Glomerular visceral epithelial cell (primary cell): ENCODE measurements at regions not wholly inside any gene's neighbourhood (a gene's known extent, or its start where the extent isn't known, plus 50 kb on each side); places are given as distances from the start of the nearest gene placed in this dataset.

Experiments used
- DNase-seq: peaks from one replicate; pipeline ENCODE4 v3.0.0-alpha.2; 2016; ENCODE audit errors: extremely low spot score

- DNase-seq, result no peak
Observed at GRCh38 chr3:135473449-135473848, 492.1 kb upstream of the PPP2R3A start.

GRCh38 chr3:135487261-135487660, 478.3 kb upstream of the PPP2R3A start:
- no peak for DNase-seq

DNA sequence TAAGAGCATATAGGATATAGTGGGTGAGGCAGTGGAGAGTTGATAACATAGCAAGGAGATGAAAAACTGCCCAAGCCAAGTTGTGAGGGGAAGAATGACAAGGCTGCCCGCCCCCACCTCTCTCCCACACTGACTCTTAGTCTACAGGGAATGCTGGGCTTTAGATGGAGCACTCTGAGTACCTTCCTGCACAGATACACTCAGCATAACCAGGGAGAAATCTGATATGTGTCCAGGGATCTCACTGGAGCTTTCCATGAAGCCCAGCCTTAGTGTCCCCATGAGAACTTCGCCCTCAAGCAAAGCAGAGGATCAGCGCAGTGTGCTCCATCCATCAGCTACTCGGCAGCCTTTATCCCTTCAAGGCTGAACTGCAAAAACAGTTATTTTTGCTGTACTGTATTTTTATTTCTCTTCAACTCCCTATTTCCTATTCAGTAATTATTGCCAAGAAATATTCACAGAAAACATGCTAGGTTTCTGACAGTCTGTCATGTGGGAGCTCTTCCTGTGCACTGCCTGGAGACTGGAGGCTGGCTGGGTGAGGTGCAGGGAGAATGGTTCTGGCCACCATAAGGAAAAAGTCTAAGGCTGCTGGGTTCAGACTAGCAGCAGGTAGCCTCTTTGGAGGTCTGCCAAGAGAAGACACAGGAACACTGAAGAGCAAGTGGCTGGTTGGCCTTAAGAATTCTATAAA, 475.2 kb upstream of the PPP2R3A start:
- no peak for DNase-seq

- DNase-seq, result no peak
Observed at GRCh38 chr3:135491491-135492205, 473.9 kb upstream of the PPP2R3A start.

DNA sequence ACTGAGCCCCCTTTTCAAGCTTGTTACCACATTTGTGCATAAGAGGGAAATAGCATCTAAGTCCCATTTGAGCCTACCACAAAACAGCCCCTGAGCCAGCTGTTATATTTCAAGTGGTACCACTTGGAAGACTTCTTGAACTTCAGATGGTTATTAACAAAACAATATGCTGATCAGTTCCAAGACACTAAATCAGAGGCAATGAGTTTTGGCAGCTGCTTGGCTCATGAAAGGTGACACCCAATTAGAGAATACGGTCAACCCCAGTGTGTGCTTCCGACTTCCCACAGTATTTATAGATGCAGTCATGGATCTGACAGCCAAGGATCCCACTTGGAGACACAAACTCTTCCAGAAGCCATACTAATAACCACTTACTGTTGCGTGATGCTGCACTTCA, 469.6 kb upstream of the PPP2R3A start:
- no peak for DNase-seq

- no peak for DNase-seq
Observed at GRCh38 chr3:135497979-135498378, 467.5 kb upstream of the PPP2R3A start.

DNA sequence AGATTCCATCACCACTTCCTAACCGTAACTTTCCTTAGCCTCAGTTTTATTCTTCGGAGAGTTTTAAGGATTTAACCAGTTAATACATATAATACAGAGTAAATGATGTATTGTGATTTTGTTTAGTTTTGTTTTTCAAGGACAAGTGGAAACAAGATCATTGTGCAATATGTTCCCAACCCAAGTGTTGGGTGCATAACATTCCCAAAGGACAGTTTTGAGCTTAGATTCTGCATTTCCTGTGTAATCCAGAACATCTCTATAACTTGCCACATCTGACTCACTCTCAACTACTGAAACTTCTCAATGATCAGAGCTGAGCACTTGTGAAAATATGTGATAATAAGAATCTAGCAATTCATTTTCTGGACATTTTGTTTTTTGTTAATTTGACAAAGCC, 466.1 kb upstream of the PPP2R3A start:
- DNase-seq, result no peak

GRCh38 chr3:135500034-135500433, 465.5 kb upstream of the PPP2R3A start:
- no peak for DNase-seq

DNA sequence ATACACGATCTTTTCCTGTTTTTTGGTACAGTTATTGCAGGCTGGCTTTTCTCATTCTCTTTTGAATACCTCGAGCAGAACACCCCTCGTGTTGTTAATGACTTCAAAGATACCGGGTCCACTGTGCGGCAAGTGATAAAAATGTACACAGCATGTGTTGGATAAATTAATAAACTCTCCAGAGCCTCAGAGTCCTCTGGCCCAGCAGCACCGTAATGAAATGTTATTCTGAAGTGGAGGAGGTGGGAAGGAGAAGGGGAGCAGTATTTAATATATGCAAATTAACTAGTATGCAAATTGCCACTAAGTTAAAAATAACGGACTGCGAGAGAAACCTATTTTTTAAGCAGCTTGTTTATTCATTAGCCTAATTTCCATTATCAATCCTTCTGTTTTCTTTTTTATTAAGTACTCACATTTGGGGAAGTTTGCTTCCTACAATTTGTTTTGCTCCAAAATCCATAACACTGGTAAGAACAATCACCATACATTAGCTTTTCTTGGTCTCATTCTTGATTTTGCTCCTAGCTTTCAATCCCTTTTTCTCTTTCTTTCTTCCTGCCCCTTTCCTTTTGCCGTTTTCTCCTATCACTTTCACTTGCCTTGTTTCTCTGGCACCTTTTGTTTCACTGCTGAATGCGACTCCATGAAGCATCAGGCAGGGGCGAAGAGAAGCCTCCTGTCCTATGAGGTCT, 462.3 kb upstream of the PPP2R3A start:
- no peak for DNase-seq

DNA sequence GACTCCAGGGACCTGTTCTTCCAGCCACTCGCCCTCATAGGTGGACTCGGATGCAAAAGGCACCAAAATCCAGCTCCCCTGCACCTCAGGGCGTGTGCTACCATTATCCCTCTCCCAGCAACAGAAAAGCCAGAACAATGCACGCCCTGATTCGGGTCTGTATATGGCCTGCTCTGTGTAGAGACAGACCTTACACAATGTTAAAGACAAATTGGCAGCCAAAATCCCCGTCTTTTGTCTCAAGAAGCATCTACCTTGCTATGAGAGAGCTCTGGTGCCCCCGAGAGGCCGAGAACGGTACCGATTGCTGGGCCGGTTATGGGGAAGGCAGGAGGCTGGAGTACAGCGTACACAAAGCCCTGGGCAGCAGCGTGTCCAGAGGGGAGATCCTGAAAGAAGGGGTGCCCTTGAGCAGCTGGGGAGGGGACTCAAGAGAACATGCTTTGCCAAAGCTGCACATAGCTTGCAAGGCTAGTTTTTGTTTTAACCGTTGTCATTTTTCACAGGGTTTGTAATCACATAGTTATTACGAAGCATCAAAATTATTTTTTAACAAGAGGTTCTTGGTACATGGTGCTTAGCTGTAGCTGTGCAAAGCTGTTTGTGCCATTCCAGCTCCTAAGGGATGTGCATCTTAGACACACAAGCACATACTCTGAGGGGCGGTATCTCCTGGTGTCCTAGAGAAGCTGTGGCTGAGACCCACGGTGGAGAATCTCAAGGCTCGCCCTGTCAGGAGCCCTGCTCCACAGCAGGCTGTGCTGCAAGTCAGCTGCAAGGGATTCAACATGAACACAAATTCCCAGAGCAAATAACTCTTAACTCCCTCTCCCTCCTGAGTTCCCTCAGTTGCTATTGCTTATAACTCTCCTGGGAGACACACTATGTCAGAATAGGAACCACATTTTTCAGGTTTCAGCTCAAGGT, 461.5 kb upstream of the PPP2R3A start:
- DNase-seq, result peak; percentile 44

DNA sequence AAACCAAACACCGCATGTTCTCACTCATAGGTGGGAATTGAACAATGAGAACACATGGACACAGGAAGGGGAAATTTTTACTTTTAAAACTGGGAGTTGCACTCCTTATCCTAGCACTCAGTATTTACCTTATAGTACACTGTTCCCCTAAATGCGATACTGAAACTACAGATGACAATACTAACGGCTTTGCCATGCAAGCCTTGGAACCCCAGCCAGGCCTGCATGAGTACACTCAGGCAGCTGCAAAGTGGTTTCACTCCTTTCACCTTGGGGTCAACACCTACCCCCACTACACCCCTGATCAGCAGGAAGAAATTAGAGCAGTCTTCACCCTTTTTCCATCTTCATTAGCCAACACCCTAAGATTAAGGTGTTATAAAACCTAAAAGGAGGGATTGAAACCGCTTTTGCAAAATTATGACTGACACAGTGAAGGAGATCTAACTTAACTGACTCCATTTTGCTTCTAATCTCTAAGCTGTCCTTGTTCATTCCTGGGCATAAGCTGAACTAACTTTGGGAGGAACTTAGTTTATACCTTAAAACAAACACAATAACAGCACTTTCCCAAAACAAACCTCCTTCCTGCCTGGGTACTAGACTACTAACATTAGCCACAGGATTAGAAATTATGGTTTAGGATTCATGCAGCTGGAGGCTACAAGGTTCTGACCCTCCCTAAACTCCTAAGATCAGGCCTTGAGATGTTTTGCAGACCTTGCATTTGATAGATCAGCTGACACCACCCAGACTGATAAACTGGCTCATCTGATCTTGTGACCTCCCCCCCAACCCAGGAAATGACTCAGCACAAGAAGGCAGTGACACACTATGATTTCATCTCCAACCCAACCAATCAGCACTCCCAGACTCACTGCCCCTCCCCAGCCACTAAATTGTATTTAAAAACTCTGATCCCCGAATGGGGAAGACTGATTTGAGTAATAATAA, 452.1 kb upstream of the PPP2R3A start:
- peak; percentile 26 for DNase-seq

DNA sequence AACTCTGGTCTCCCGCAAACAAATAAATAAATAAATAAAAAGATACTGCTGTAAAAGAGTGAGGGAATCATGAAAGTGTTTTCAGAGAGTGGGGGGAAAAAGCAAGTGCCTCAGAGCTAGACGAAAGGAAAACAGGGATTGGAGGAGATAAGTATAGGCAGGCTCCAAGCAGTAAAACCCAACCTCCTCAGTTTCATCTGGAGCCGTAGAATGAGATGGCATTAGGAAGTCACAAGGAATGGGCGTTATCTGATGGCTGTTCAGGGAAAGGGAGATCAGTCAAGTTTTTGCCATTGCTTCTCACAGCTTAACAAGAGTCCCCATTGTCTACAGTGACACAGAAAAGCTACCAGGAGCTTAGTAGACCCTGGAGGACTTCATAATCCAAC, 451.5 kb upstream of the PPP2R3A start:
- no peak for DNase-seq

- no peak for DNase-seq
Observed at GRCh38 chr3:135516143-135516542, 449.4 kb upstream of the PPP2R3A start.

- no peak for DNase-seq
Observed at GRCh38 chr3:135528413-135529015, 437.0 kb upstream of the PPP2R3A start.

DNA sequence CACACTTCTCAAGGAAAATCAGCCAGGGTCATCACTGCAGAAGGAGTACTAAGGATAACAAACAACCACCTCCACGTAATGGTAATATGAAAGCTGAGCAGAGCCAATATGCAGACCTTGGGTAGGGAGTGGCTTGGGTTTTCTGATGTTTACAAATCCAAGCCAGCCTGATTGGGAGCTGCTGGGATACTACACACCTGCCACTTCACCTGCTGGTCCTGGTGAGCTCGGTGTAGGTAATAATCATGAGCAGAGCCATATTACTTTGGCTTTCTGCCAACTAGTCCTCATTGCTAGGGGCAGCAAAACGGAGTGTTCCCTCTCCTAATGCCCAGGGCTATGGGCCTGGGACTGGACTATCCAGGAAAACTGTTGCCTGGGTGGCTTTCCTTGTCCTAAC, 433.5 kb upstream of the PPP2R3A start:
- DNase-seq, result no peak

- DNase-seq, result no peak
Observed at GRCh38 chr3:135538123-135538522, 427.4 kb upstream of the PPP2R3A start.

- DNase-seq, result no peak
Observed at GRCh38 chr3:135539351-135539750, 426.2 kb upstream of the PPP2R3A start.

- no peak for DNase-seq
Observed at GRCh38 chr3:135539854-135540253, 425.7 kb upstream of the PPP2R3A start.

- DNase-seq, result no peak
Observed at GRCh38 chr3:135549928-135550494, 415.5 kb upstream of the PPP2R3A start.

- DNase-seq, result no peak
Observed at GRCh38 chr3:135556174-135556573, 409.4 kb upstream of the PPP2R3A start.
